DMS53 treated with DMSO at 0.1 percent for 48 hours (cell line): ENCODE measurements at regions not wholly inside any gene's neighbourhood (a gene's known extent, or its start where the extent isn't known, plus 50 kb on each side); places are given as distances from the start of the nearest gene placed in this dataset.

Experiments
- DNase-seq: peaks from one replicate; lab custom pipeline; 2025; ENCODE audit not compliant: unreplicated experiment; lab: John Stamatoyannopoulos, UW

DNA sequence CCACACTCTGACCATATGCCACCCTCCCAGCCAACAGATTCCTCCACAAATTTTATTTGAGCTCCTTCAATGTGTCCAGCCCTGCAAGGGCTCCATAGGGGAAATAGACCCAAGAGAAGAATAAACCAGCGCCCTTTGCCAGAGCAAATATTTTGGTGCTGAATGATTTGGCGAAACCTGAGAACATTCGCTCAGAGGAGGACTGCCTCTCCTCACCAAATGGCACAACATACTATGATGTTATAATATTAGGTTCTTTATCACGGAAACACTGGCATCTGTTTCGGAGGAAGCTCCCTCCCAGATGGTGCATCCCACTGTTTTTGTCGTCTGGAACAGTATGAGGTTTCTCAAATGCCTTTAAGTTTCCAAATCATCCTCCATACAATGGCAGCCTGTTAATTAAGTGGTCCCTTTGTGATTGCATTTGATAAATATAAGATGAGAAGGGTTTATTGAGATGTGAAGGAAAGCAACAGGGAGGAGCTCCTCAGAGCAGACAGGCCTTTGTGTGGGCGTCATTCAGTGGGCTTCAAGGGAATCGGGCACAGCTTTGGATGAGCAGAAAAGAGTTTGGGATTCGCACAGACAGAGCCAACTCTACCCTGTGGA, 139.1 kb upstream of the ADRA1B start:
- DNase-seq: no peak

DNA sequence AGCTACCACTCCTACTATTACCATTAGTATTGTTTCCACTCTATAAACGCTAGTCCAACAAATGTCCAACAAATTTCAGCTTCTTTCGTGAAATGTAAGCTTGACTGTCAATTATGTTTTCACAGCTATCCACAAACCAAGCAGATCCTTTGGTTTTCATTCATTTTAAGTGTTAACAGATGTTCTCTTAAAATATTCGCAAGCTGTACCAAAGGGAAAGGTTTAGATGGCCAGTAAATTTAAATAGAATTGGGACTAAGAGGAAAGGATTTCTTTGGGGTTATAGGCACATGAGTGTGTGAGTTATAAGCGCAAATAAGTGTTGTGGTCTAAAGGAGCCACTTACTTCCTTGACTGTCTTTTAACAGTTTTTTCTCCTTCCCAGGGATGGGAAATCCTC, 136.8 kb upstream of the ADRA1B start:
- DNase-seq: no peak

DNA sequence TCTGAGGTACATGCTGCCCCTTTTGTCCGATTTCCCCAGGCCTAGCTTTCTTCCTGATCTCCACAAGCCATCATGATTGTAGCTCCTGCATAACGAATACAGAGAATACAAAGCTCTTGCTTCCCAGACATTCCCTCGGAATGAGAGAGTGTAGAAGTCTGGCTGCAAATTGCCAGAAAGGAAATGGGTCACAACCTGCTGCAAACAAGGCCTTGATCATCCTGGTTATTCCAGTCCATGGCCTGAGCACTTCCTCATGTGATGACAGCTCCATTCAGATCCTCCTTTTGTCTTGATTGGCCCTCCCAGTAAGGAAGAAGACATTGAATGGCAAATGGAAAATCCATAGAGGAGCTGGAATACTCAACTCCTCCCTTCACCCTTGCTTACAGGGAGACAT, 136.0 kb upstream of the ADRA1B start:
- no peak for DNase-seq

DNA sequence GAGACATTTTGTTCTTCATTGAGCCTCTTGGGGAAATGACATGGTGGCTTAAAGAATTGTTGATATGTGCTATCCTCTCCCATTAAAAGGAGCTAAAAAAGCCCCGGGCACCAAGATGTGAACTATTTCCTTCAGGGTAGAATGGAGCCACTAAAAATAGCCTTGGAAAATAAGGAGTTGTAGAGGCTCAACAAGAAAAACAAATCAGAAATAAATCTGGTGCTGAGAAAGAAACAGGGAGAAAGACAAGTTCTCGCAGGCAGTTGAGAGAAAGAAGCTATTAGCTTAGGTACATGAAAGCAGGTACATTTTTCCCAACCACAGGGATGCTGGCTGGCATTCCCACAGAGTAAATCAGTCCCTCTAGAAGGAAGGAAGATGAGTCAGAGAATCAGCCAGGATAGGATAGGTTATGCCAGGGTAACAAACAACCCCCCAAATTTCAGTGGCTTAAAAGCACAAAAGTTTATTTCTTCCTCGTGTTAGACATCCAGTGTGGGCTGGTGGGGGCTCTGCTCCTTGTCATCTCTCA, 134.6 kb upstream of the ADRA1B start:
- no peak for DNase-seq

DNA sequence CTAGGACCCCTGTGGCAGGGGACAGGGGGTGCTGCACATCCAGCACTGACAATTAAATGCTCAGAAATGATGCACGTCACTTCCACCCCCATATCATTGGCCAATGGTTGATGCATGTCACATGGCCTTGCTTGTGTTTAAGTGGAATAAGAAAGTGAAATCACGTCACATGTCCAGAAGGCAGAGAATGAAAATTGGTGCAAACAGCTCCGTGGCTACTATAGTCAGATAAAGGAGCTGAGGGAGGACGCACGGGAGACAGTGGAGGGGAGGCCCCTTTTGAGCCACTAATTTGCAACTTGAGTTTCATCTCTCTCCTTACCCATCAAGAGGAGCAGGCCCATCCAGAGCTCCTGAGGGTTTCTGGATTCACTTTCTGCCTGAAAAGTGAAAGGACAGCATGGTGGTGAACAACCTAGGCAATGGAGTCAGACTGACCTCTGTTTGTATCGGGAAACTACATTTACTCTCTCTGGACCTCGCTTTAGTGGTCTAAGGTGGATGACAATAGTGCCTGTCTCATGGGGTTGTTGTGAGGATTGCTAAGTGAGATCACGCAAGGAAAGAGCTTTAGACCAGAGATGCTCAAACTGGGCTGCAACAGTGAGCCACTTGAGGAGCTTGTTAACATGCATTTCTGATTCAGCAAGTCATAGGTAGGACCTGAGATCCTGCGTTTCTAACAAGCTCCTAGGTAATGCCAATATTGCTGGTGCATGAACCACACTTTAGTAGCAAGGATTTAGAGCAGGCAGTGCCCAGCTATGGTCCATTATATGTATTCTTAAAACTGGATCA, 133.9 kb upstream of the ADRA1B start:
- no peak for DNase-seq

DNA sequence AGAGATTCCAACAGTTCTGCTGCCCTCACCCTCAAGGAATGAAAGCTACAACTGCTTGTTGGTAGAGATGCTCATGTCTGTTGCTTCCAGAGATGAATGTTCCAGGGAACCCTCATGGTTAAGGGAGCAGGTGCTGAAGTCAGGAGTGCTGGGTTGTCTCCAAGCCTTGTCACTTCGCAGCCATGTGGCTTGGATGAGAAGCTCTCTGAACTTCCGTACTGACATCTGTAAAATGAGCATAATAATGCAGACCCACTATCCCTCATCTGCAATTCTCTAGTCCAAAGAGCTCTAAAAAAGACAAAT, 133.3 kb upstream of the ADRA1B start:
- no peak for DNase-seq

DNA sequence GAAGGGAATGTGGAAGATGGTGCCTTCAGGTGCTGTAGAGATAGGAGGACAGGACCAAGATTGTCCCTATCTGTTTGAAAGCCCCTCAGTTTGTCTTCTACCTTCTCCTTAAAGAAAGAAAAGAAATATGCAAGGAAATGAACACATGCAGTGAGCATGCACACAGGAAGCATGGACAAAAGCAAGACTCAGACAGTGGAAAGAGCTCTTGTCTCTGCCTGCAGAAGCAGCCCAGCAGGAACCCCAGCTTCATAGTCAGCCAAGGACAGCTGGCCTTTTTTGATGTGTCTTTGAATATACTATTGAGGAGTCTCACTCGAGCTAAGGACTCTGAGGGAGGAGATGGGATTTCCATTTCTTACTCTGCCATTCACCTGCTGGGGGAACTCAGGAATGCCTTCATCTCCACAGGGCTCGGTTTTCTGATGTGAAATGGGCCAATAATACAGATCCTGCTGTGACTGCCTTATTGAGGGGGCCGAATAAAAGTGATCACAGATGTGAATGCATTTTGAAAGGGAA, 132.5 kb upstream of the ADRA1B start:
- DNase-seq: no peak

DNA sequence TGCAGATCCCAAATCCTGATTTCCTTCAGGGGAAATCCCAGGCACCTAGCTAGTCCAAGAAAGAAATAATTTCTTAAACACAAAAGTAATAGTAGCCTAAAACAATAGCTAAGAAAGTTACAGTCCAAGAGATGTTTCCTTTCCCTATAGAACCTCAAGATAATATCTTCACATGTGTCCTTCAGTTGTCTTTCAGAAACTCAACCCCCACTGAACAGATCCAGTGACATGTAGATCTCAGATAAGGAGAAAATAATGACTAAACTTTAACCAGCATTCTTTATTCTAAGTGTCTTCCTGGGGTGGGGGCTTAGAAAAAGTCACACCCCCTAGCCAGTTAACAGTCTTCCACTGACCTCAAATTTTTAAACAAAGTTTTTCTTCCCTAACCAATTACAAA, 131.3 kb upstream of the ADRA1B start:
- no peak for DNase-seq

DNA sequence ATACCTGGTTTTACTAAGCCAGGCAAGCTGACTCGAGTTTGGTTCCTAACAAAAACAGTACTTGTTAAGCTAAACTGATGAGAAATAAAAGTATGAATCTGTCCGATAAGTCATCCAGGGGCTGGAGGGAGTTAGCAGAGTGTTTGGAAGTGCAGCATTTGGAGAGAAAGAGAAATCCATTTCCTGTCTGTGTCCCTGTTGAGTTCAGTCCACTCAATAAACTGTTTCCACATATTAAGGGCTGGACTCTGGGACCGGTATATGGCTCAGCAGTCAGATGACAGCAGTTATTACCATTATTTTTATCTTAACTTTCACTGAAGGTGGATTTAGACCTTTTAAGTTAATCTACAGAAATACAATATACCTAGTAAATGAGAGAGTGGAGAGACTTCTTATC, 130.6 kb upstream of the ADRA1B start:
- no peak for DNase-seq

DNA sequence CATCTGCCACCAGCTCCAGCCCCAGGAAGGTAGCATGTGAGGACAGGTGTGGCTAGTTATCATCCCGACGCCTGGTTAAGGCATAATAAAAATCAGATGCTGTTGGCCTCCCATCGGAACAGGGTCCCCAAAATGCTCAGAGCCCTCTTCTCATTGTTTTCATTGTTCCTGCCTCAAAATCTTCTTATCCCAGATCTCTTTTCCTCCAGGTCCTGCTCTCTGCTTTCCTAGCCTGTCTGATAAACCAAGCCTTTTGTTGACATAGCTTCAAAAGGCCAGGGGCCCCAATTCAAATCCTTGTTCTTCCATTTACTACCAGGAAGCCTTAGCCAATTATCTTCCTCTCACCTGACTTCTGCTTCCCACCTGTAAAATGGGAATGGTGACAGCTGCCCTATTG, 130.1 kb upstream of the ADRA1B start:
- no peak for DNase-seq

DNA sequence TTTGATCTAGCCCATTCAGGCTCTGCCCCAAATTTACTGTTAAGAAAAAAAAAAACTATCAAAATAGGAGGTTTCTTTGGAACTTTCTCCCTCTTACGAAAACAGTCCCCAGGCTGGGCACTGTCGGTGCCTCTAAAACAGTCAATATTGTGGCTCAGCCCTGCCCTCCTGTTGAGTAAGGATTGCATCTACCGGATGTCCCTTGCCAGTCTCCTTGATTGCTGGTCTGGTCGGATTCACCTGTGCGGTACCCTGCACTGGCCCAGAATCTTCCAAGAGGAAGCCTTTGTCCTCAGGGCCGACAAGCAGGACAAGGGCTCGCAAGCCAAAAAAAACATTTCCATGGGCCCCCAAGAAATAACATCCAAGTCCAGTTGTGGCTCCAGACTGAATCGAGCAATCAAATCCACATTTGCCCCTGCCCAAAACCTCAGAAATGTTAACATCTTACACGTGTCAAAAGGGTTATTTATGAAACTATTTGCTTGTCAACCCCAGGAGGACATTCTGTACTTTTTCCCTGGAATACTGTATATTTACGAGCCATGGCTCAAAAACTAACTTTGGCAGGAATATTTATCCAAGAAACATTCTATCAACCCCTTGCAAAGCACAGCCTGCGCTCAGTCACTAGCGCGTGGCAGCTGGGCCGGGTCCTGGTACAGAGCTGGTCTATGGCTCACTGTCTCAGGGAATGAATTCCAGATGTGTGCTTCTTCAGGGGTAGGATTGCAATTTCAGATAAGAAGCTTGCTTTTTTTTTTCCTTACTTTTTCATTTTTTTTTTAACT, 129.2 kb upstream of the ADRA1B start:
- DNase-seq: no peak

DNA sequence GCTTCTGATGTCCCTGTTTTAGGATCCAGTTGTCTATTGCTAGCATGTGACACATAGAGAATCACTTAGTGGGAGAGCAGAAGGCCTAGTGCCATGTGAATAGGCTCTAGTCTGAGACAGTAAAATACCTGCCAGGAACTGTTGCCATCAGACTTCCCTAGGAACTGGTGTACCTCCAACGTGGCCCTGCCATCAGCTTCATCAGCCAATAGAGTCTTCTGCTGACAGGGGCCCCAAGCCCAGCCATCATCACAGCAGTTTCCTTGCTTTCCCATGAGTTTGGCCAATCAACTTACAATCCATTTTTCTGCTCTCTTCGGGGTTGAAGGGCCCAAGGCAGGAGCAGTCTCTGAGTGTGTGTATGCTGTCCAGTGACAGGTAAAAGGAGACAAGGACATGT, 128.4 kb upstream of the ADRA1B start:
- DNase-seq: no peak

DNA sequence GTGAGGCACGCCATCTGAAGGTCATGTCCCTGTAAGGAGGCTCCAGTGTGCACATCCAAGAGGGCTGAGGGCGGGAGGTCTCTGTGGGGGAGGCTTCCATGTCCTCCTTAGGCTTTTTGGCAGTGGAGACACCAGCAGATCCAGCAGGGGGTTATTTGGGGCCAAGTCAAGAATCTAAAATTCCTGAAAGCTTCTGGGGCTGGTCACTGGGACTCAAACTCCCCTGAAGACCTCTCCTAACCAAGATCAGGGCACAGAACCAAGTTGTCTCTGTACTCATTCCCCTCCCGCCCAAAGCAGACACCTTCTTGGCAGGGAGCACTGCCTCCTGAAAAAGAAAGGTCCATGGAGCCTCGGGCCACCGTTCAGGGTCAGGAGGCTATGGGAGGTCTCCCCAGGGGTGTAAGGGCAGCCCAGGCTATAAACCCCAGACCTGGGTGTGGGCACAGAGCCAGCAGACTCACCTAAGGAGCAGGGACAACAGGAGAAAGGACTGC, 127.4 kb upstream of the ADRA1B start:
- no peak for DNase-seq

DNA sequence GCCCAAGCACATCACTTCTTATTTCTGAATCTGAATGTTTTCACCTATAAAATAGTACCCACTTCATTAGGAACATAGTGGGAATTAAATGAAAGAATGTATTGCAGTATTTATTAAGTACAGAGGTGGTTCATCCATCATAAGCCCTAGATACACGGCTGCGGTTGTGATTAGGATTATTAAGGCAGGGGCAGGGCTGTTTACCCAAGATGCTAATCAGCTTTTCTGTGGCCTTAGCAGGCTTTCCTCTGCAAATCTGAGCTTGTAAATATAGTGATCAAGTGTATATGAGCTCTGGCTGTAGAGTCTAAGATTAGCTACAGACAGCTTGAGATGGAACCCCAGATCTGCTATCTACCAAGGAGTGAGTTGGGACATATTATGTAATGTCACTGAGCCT, 124.1 kb upstream of the ADRA1B start:
- no peak for DNase-seq

DNA sequence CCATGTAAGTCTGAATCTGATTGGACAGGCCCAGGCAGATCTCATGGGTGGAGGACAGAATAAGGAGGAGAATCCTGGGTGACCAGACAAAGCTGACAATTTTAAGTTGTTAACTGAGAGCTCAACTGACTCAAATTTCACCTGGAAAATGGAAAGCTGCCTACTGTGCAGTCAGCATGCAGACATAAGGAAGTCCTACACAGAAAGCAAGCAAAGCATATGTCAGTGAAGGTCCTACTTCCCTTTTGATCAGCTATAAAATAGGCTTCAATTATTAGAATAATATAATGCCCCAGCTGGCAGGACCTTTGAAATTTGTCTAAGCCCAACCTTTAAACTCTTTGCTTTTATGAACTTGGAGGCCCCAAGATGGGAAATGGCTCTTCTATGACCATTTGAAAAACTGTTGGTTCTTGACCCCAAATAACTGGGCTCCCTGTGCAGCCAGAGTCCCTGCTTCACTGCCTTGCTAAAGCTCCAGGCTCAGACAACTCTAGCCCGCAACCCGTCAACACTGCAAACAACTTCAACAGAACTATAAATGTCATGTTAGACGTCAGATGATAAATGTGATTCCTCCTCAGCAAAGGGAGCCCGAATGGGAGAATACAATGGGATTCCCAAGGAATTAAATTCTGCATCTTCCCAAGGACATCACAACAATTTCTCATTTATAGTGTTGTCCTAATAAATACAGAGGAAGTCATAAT, 118.9 kb upstream of the ADRA1B start:
- no peak for DNase-seq

DNA sequence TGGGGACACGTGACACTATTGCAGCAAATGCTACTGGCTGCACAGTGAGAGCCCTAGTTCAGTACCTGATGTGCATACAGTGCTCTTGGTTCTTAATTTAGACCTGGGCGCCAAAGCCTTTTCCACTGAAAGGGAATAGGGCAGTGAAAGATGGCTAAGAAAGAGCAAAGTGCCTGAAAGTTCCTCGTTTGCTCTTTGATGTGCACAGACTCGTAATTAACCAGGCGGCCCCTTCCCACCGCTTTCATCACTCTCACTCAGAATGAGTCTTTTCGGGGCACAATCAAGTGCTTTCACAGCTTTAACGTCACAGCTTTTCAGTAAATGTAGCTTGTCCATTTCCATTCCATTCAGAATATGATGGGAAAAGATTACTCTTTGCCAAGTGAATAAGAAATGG, 116.6 kb upstream of the ADRA1B start:
- DNase-seq: no peak

DNA sequence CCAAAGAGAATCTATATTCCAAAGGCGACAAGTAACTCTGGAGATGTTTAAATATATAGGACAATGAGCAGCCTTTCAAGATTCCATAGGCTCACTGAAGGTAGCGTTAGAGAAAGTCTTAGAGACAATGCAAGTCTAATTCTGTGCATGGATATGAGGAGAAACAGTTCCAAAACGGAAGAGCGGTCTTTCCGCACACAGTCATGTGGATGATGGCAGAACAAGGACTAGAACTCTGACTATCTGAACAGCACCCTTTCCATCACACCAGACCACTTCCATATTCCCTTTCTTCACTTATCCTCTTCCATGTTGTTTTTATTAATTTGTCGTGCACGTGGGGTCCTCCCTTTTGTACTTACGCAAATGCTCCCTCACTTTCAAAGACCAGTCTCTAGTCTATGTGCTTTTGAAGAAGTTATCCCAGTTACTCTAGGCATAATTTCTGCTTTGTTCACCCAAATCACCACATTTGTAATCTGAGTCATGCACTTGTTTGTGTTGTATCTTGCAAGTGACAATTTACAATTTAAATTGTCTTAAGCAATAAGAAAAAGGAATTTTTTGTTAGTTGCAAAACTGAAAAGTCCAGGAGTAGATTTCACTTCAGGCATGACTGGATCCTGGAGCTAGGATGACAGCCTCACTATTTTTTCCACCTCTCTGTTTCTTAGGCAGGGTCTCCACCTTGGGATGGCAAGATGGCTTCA, 116.0 kb upstream of the ADRA1B start:
- no peak for DNase-seq

DNA sequence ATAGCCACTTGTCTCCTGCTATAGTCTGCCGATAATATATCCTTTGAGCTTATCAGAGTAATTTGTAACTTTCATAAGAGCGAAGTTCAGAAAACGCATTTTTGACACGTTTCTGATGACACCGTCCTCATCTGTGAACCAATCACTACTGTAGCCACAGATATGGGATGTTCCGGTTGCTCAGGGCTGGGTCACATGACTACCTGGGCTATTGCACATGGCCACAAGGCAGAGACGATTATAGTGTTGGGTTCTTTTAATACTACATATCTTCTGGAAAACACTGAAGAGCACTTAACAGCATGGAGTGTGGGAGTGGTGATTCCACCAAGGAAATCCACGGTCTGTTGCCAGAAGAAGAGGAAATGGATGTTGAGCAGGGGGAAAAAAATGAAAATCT, 115.0 kb upstream of the ADRA1B start:
- DNase-seq: peak; percentile 14

DNA sequence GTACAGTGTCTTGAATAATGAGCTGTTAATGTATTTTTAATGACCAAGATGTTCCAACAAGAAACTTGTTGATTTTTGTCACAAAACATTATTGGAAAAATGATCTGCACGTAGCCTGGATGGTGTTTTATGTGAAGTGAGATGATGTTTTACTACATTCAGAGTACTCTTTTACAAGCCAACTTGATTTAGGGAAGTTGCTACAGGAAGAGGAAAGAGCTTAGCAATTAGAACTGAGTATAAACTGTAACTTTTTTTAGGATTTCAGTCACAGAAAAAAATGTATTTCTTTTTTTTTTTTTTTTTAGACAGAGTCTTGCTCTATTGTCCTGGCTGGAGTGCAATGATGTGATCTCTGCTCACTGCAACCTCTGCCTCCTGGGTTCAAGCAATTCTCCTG, 113.6 kb upstream of the ADRA1B start:
- DNase-seq: no peak

DNA sequence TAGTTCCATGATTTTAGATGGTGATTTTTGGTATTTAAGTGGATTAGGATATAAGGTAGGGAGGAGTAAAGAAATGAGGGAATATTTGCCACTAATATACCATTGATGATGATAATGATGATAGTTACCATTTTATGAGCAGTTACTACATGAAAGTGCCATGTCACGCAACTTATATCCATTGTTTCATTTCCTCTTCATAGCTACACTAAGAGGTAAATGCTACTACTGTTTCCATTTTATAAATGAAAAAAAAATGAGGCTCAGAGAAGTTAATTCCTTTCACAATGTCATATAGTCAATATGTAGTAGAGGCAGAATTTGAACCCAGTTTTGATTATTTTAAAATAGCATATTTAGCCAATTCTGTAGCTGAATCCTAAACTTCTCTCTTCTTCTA, 112.2 kb upstream of the ADRA1B start:
- no peak for DNase-seq
